HG03378 (cell line): ENCODE measurements at regions not wholly inside any gene's neighbourhood (a gene's known extent, or its start where the extent isn't known, plus 50 kb on each side); places are given as distances from the start of the nearest gene placed in this dataset.
"Not testable (repeated sequence)": the region's sequence is repeated elsewhere in the genome, so short reads cannot be mapped to it uniquely, and the experiment has no call there.

Source experiments
- ATAC-seq: cut with Tn5 transposase; IDR thresholded peaks from one replicate; pipeline ENCODE4 v1.9.1; 2021; ENCODE audit warnings: mild to moderate bottlenecking, moderate library complexity; ENCODE audit not compliant: unreplicated experiment

- ATAC-seq, result no peak
Observed at GRCh38 chr14:89469210-89470198, 52.5 kb upstream of the FOXN3 start.

- ATAC-seq, result no peak
Observed at GRCh38 chr14:89468566-89468965, 51.5 kb upstream of the FOXN3 start.

- not testable (repeated sequence) for ATAC-seq
Observed at GRCh38 chr14:89468030-89468429, 51.0 kb upstream of the FOXN3 start.

- no peak for ATAC-seq
Observed at GRCh38 chr14:89466944-89467343, 49.9 kb upstream of the FOXN3 start.
